Fibroblast of gingiva (primary cell): ENCODE measurements at regions not wholly inside any gene's neighbourhood (a gene's known extent, or its start where the extent isn't known, plus 50 kb on each side); places are given as distances from the start of the nearest gene placed in this dataset.
"Not testable (repeated sequence)": the region's sequence is repeated elsewhere in the genome, so short reads cannot be mapped to it uniquely, and the experiment has no call there.

ENCODE experiments used
- DNase-seq: peaks from one replicate; pipeline ENCODE4 v3.0.0-alpha.2; 2011; ENCODE audit warnings: low read depth

DNA sequence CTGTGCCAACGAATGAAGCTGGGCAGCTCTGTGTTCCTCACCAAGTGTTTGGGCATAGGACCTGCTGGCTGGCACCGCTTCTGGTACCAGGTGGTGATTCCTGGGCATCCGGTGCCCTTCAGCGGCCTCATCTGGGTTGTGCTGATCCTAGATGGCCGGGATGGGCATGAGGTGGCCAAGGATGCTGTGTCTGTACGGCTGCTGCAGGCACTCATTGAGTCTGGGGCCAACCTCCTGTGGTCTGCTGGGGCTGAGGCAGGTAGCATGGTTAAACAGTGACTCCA lies 96.1 kb upstream of the PLEKHM1 start:
- DNase-seq = not testable (repeated sequence)

DNA sequence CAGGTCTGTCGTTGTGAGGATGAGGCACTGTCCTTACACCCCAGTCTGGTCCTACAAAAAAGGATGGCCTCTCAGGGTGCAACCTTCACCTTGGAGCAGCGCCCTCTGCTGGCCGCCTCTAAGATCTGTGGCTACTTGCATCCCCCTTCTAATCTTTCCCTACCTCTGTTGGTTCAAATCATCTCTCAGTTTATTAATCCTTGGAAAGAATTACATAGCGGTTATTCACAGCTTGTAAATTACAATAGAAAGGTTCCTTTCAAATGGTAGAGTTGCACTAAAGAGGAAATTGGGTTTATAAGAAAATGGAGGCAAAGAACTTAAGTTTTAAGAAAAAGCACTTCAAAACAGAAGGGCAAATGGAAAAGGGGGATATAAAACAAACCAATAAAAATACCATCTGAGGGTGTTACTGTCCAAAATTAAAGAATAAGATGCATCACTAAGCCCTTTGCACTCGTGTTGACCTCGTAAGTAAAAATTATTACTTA lies 102.0 kb upstream of the PLEKHM1 start:
- peak; percentile 49 for DNase-seq

DNA sequence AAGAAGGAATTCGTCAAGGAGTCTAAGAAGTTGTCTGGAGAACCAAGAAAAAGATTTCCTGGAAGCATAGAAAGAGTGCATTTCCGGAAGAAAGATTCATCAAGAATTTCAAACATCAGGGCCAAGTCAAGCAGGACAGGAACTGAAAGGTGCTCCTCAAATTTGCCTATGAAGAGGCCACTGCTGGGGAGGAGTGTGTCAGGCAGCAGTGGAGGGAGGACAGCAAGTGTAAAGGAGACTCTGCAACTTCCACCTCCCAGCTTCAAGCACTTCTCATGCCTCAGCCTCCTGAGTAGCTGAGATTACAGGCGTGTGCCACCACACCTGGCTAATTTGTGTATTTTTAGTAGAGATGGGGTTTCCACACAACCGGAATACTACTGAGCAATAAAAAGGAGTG lies 105.8 kb upstream of the PLEKHM1 start:
- not testable (repeated sequence) for DNase-seq

DNA sequence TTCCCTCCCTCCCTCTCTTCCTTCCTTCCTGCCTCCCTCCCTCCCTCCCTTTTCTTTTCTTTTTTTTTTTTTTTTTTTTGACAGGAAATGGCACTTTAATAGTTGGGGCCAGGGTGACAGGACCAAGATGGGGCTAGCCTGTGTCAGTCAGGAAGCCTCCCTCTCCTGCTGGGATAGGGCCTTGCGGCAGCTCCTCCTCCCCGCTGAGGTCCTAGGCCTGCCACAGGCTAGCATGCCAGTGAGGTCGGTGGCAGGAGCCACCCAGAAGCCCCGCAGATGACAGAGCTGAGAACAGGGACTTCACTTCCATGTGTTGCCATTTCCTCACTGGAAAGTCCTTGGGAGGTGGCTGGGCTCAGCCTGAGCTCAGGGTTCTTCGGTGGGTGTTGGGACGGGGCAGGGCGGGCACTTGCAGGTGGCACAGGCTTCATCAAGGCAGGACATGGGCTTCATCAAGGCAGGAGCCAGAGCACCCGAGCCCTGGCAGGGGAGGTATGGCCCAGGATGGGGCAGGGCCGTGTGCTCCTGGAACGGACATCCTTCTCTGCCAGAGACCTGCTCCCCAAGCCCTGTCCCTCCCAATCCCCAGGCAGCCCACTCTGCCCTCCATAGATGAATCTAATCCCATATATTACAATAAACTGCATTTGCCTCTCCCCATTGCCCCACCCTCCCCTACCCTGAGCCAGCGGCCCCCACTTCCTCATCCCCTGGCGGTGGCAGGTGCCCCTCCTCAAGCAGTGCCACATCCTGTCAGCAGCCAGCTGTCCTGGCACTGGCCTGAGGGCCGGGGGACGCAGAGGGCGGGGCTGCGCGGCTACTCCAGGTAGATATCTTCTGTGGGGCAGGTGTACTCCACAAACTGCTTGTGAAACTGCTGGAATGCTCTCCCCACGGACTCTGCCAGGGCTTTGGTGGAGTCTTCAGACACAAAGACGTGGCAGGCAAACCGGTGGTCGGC lies 109.8 kb upstream of the PLEKHM1 start:
- DNase-seq = not testable (repeated sequence)

DNA sequence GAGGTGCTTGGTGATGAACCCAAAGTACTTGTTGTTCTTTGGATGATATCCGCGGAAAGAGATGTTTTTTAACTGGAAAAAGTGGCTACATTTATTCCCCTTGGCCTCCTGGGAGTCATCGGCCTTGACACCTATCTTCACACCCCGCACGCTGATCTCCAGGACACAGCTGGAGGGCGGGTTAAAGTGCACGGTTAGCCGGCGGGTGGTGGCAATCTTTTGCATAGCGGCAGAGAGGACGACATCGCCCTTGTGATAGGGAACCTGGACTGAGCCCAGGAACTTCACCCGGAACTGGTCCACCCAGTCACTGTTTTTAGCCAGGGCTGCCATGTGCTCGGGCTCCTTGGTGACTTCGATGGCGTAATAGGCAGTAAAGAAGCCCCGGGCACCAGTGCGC lies 110.5 kb upstream of the PLEKHM1 start:
- not testable (repeated sequence) for DNase-seq

DNA sequence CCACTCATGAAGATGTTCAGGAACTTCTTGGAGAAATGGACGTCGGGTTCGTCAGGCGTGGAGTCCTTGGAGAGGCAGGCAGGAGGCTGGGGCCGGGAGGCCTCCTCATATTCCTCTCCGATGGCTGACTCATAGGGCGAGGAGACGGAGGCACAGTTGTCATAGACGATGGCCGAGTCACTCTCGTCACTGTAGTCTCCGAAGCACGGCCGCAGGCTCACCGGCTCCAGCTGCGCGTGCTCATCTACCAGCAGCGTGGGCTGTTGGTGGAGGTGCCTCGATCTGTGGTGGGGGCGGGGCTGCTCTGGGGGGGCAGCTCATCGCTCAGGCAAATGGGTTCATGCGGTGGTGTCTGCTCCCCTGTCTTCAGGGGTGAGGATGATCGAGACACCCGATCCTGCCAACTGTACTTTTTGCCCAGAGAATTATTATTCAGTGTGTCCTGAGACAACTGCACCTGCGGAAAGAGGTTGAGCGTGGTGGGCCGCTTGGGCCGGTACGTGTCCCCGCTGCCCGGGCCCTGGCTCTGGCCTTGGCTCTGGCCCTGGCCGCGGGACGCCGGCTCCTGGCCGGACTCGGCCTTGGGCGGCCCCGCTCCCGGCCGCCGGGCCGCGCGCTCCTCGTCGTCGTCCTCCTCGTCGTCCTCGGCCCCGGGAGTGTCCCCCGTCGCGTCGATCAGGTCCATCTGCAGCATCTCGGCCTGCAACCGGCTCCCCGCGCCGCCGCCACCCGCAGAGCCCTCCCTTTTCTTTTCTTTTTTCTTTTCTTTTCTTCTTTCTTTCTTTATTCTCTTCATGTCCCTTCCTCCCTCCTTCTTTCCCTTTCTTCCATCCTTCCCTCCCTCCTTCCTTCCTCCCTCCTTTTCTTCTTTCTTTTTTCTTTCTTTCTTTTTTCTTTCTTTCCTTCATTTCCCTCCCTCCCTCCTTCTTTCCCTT lies 111.4 kb upstream of the PLEKHM1 start:
- DNase-seq = not testable (repeated sequence)

DNA sequence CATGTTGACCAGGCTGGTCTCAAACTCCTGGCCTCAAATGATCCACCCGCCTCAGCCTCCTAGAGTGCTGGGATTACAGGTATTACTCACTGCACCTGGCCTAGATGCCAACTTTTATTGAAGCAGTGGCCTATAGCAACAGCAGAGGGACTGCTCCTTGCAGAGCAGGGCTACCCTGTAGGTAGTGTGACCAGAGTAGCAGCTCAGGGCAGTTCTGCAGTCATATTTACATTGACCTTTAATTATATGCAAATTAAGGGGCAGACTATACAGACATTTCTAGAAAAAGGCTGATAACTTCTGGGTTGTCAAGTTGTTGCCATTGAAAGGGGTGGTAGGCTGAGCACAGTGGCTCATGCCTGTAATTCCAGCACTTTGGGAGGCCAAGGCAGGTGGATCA lies 115.2 kb upstream of the PLEKHM1 start:
- not testable (repeated sequence) for DNase-seq

DNA sequence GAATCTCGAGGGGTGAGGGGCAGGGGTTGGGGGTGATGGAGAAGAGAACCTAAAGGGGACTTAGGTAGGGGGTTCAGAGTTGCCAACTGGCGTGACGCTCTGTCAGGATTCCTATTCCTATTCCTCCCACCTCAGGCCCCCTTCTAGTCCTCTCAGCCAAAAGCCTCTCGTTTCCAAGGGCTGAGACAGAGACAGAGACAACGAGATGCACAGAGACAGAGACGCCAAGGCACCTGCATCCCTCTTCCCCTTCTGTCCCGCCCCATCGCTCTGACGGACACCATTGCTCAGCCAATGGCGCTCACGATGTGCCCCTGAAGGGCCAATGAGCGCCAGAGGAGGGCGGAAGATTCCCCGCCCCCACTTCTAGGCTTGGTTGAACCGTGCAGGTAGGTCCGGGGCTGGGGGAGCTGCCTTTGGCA lies 129.5 kb upstream of the PLEKHM1 start:
- not testable (repeated sequence) for DNase-seq

DNA sequence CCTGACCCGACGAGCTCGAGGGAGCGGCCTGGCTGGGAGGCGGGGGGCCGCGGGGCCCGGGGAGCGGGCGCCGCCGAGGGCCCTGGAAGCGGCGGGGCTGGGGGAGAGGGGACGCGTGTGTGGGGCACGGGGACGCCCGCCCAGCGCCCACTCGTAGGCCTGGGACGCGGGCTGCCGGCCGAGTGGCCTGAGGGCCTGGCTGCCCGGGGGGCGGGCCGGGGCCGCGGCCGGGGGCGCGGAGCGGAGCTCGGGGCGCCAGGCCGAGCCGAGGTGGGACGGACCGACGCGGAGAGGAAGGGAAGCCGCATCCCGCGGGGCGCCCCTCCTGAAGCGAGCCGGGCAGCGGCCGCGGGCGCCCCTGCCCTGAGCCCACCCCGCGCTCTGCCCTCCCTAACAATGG lies 129.9 kb upstream of the PLEKHM1 start:
- DNase-seq = not testable (repeated sequence)

DNA sequence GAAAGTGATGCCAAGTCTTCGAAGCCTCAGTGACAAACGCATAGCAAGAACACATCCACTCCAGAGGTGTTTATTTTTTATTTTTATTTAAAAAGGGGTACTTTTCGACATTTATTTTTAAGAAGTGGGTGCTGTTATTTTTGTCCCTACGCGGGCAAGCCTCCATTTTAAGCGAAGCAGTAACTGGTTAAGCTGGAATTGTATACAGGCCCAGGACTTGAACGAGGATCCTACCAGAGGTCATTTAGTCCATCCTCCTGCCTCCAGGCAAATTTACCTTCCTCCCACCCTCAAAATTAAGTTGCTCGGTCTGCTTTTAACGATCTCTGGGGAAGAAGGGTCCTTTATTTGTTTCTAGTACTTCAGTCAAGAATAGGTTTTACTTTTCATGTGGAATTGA lies 130.6 kb upstream of the PLEKHM1 start:
- DNase-seq = not testable (repeated sequence)

DNA sequence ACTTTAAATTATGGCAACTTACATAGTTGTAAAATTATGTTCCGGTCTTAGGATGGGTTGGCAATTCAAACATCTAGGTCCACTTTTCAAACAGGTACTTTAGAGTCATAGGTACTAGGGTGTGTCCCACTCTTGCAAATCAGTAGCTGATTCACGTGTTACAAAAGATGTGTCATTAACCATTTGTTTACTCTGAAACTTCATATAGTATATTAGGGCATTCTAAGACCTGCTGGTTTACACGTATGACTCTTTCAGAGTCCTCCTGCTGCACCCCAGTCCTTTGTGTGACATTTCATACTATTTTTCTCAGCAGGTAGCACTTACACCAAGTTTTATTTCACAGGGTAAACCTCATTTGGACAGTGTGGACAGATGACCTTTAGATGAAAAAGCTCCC lies 131.8 kb upstream of the PLEKHM1 start:
- DNase-seq = not testable (repeated sequence)

DNA sequence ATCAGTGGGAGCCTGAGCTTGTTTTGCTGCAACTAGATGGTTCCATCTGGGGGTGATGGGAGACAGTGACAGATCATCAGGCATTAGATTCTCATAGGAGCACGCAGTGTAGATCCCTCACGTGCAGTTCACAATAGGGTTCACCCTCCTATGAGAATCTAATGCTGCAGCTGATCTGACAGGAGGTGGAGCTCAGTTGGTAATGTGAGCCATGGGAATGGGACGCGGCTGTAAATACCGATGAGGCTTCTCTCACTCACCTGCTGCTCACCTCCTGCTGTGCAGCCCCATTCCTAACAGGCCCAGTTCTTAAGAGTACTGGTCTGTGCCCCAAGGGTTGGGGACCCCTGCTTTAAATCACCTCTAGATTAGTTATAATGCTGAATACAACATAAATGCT lies 137.5 kb upstream of the PLEKHM1 start:
- DNase-seq = no peak

DNA sequence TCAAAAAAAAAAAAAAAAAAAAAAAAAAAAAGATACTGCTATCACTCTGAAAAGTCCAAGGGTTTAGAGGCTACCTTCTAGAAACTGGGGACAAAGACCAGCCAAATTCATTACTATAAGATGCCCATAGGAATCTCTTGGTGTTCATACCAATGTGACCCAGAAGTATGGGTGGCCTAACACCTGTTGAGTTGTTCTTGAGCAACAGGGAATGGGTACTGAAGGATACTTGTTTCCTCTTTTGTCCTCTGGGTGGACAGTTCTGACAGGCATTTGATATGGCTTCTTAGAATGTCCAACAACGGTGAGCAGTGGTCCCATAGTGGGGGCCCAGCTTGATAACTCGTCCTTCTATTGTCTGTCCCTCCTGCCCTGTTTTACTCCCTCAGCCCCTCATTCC lies 141.4 kb upstream of the PLEKHM1 start:
- DNase-seq = no peak

DNA sequence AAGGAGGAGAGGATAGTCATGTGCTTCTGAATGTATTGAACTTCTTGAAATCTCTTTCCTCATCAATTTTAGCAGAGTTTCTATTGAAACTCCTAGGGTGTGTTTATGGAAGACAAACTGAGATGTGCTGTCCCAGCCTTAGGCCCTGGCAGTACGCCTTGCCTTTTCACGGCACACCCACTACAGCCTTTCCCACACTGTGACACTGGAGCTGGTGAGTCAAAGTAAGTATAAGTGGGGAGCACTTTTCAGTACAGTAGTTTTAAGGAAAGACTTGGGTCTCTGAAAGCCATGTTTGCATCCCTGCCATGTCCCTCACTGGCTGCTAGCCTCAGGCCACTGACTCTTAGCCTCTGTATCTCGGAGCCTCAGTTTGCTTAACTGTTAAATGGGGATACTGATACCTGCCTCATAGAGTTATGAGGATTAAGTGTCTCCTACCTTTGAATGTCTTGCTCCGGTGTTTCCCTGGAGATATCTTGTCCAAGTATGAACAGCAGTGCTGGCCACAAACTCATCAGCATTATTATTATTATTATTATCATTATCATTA lies 144.7 kb upstream of the CRHR1 start:
- DNase-seq = no peak

DNA sequence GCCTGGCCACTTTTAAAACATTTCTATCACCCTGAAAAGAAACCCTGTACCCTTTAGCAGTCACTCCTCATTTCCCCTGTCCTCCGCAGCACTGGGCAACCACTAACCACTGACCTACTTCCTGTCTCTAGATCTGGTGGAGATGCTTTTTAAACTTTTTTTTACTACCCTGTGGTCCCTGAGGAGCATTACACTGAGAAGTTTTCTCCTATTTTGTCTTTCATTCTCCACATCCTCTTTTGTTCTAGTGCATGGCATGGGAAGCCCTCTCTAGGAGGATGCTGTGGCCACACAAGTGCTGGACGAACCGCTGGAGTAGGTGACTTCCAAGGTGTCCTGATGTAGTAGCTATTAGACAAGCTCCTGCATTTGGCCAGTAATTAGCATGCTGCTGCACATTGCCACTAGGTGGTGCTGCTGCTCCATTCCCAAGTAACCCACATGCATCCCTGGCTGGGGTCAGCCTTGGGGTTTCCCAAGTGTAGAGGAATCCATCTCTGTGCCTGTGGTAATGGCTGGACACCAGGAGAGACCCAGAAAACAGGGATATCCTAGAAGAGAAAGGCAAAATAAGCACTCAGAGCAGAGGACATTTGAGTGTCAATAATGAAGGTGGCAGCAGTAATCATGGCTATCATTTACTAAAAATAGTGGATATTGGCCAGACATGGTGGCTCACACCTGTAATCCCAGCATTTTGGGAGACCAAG lies 143.8 kb upstream of the CRHR1 start:
- DNase-seq = peak; percentile 58

DNA sequence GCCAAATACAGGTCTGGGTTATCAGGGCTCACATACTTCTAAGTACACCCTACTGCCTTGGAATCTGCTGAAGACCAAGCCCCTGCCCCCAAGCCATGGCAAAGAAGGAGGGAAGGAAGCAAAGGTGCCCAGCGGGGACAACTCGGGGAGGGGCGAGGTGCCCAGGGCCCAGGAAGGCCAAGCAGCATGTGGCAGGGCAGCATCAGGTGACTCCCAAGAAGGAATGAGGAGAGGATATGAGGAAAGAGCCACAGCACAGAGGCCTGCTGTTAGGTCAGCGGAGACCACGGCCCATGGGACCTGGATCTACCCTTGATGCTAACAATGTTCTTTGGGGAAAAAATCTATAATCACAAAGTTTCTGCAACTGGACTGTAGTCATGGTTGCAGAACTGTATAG lies 142.6 kb upstream of the CRHR1 start:
- no peak for DNase-seq

DNA sequence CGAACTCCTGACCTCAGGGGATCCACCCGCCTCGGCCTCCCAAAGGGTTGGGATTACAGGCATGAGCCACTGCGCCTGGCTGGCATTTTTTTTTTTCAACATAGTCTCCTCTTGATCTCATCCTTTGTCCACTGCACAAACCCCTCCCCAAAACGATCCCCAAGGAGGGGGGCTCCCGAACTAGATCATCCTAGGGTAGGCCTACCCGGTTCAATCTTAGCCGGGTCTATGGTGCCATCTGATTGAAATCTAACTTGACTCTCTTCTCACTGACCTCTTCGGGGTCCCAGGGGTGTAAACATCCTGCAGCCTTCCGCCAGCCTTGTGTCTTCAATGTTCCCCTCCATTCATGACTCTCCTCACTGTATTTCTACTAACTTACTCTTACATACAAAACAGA lies 140.5 kb upstream of the CRHR1 start:
- DNase-seq = no peak

DNA sequence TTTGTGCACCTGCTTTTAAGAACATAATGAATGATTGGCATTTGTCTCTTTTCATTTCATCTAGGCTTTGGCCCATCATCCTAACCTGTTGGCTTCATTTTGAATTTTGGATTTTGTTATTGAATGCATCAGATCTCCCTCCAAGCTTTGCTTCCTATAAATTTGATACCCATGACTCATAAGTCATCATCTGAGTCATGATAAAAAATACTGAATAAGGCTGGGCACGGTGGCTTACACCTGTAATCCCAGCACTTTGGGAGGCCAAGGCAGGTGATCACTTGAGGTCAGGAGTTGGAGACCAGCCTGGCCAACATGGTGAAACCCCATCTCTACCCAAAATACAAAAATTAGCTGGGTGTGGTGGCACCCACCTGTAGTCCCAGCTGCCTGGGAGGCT lies 139.5 kb upstream of the CRHR1 start:
- DNase-seq = not testable (repeated sequence)

DNA sequence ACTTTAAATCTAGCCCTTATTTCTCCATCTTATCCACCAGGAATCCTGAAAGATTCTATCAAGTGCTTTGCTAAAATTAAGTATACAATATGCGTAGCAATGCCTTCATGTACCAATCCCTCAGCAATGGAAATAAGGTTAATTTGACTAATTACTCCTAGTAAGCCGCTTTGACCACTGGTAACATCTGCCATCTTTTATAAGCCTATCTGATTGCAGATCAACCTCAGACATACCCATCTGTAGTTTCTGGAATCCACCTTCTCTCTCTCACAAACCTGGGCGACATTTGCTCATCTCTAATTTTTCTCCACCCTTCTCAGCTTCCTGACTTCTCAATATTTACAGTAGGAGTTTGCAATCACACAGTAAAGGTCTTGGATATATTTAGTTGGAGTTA lies 138.8 kb upstream of the CRHR1 start:
- no peak for DNase-seq

DNA sequence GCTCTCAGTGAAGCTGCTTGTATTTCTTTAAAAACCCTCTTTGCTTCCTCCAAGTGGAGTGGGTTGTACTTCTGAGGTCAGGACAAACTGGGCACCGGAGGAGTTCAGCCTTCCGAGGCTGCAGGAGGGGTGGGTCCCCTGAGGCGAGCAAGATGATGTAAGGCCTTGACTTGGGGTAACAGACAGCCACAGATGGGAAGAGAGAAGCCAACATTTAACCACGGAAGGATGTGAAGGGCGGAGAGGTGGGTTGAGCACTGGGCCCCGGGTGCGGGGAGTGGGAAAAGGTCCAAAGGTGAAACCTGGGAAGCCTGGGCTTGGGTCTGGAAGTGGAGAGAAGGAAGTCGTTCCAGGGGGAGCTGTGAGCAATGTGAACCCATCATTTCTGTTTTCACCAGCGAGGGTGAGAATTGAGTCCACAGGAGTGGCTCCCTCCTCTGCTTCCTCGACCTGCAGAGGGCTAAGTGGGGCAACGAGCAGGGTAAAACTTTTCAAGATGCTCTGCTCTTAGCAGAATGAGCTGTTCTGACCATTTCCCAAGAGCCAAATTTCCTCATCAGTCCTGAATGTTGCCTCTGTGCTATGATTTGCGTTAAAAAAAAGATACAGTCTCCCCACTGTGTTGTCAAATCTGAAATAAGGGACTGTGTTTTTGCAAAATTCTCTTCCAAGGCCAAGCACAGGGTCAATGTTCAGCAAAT lies 137.7 kb upstream of the CRHR1 start:
- no peak for DNase-seq

DNA sequence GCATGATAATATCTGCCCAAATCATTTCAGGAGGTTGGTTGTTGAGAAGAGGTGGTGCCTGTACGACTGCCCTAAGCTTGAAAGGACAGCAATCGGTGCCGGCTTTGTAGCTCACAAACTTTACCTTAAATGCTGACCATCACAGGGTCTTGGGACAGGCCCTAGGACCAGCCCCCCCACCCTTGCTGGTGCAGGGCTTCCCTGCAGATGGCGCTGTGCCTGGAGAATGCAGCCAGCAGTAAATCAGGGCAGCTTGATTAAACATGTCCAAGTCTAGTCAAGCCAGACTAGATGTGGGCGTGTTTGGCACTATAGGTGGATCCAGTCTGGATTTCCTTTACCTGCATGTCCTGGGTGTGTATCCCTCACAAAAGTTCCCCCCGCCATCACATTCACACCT lies 135.5 kb upstream of the CRHR1 start:
- no peak for DNase-seq
